Left lung (tissue), 4 donors: ENCODE measurements at regions not wholly inside any gene's neighbourhood (a gene's known extent, or its start where the extent isn't known, plus 50 kb on each side); places are given as distances from the start of the nearest gene placed in this dataset.

ENCODE experiments used
- ATAC-seq: fragments of 200-7000 bp; cut with Tn5 transposase; one replicate; pipeline ENCODE4 v1.9.1; 2020; ENCODE audit warnings: moderate library complexity
- DNase-seq, 4 donors: peaks; one replicate each; pipeline ENCODE4 v3.0.0-alpha.2; 2013 to 2020
- H3K27ac ChIP-seq, 2 donors: fragments of 200-600 bp; sonication (generic) in 1 of 2; one replicate each; pipeline versions ENCODE4 v1.5.0 to v1.8.0; 2020 to 2021
- H3K27me3 ChIP-seq, 2 donors: fragments of 200-600 bp; sonication (generic) in 1 of 2; one replicate each; pipeline versions ENCODE4 v1.5.0 to v1.8.0; 2020 to 2021
- H3K36me3 ChIP-seq, 2 donors: fragments of 200-600 bp; sonication (generic) in 1 of 2; one replicate each; pipeline versions ENCODE4 v1.5.0 to v1.8.0; 2020 to 2021
- H3K4me1 ChIP-seq, 2 donors: fragments of 200-600 bp; one replicate each; pipeline ENCODE4 v1.8.0; 2021
- H3K4me3 ChIP-seq, 2 donors: fragments of 200-600 bp; sonication (generic) in 1 of 2; one replicate each; pipeline versions ENCODE4 v1.5.0 to v1.8.0; 2020 to 2021; ENCODE audit warnings: mild to moderate bottlenecking in 1 of 2
- H3K9me3 ChIP-seq, 2 donors: fragments of 200-600 bp; sonication (generic) in 1 of 2; one replicate each; pipeline versions ENCODE4 v1.5.0 to v1.8.0; 2020 to 2021
- CTCF ChIP-seq, 2 donors: fragments of 200-600 bp; sonication (generic) in 1 of 2; IDR thresholded peaks; one replicate each; pipeline versions ENCODE4 v1.5.0 to v1.8.0; 2021; ENCODE audit warnings: antibody characterized with exemption in 2 of 2
- intact Hi-C, 2 donors: fragments of 100-400 bp; cut with DNase I; formaldehyde crosslinking; loops; one replicate each; pipeline versions ENCODE4 v1.11.2 to v1.14.2; 2022
- donor health status: DM: no; HTN: yes; CAD: no.
- donor health status: DM: no; HTN: no; CAD: no.

GRCh38 chr13:31955101-31955500, 76.5 kb upstream of the FRY start:
- no peaks in the 10 kb centered on the region for H3K27me3 ChIP-seq
- DNase-seq: no peak
- no peaks in the 10 kb centered on the region for H3K9me3 ChIP-seq
- intact Hi-C loops: no loop called here
- no peaks in the 10 kb centered on the region for H3K36me3 ChIP-seq
- no peak for ATAC-seq
- no peak overlapping the region for H3K4me3 ChIP-seq
- H3K4me1 ChIP-seq: peaks cover 0 to 26% of the 10 kb centered on the region in 2 donors
- TF ChIP-seq CTCF (IDR thresholded peaks at IDR 0.05): no peak
- H3K27ac ChIP-seq: no peak overlapping the region

- no peak for TF ChIP-seq CTCF (IDR thresholded peaks at IDR 0.05)
- no peaks in the 10 kb centered on the region for H3K9me3 ChIP-seq
- peaks cover 0 to 20% of the 10 kb centered on the region in 2 donors for H3K4me1 ChIP-seq
- no peaks in the 10 kb centered on the region for H3K36me3 ChIP-seq
- ATAC-seq (no peak), DNase-seq (no peak)
- no peaks in the 10 kb centered on the region for H3K27me3 ChIP-seq
- intact Hi-C loops: no loop called here
- no peak overlapping the region for H3K27ac ChIP-seq
- H3K4me3 ChIP-seq: no peak overlapping the region
Measured at GRCh38 chr13:31955741-31956140, 75.8 kb upstream of the FRY start.

- Histone ChIP-seq H3K4me3 (no peak overlapping the region), H3K9me3 (no peaks in the 10 kb centered on the region), H3K4me1 (peaks cover 0 to 8% of the 10 kb centered on the region in 2 donors), H3K36me3 (no peaks in the 10 kb centered on the region), H3K27ac (no peak overlapping the region), H3K27me3 (no peaks in the 10 kb centered on the region)
- TF ChIP-seq CTCF (IDR thresholded peaks at IDR 0.05): no peak
- ATAC-seq (no peak), DNase-seq (peak in 2 of 4 donors; percentile 19 to 40)
- intact Hi-C loops: no loop called here
Measured at GRCh38 chr13:31956980-31957644, 74.5 kb upstream of the FRY start.

- Histone ChIP-seq H3K4me3 (no peak overlapping the region), H3K4me1 (peaks cover 0 to 8% of the 10 kb centered on the region in 2 donors), H3K36me3 (no peaks in the 10 kb centered on the region), H3K27ac (no peak overlapping the region), H3K27me3 (no peaks in the 10 kb centered on the region), H3K9me3 (no peaks in the 10 kb centered on the region)
- TF ChIP-seq CTCF (IDR thresholded peaks at IDR 0.05): no peak
- no peak for ATAC-seq
- DNase-seq: no peak
- intact Hi-C loops: no loop called here
Measured at GRCh38 chr13:31957772-31958171, 73.8 kb upstream of the FRY start.

- TF ChIP-seq CTCF (IDR thresholded peaks at IDR 0.05): no peak
- H3K27me3 ChIP-seq: no peaks in the 10 kb centered on the region
Measured at GRCh38 chr13:31962731-31963370, 68.7 kb upstream of the FRY start.

More at GRCh38 chr13:31962731-31963370, 68.7 kb upstream of the FRY start:
- intact Hi-C loops: no loop called here
- H3K4me1 ChIP-seq: peaks cover 0 to 8% of the 10 kb centered on the region in 2 donors
- no peak overlapping the region for H3K27ac ChIP-seq
- DNase-seq: no peak
- no peak for ATAC-seq
- no peak overlapping the region for H3K4me3 ChIP-seq
- H3K36me3 ChIP-seq: no peaks in the 10 kb centered on the region
- H3K9me3 ChIP-seq: no peaks in the 10 kb centered on the region
